Panc1 (cell line): ENCODE measurements at regions not wholly inside any gene's neighbourhood (a gene's known extent, or its start where the extent isn't known, plus 50 kb on each side); places are given as distances from the start of the nearest gene placed in this dataset.

ENCODE experiments used
- ATAC-seq: fragments of 200-7000 bp; cut with Tn5 transposase; 2 replicates; pipeline ENCODE4 v1.9.1; 2020; ENCODE audit warnings: mild to moderate bottlenecking, moderate library complexity
- BruUV-seq: library from RNA; stranded (reverse); fragments of 400-500 nt; replicated peaks from 2 replicates; lab custom pipeline; 2021; lab: Mats Ljungman, UMichigan
- CTCF ChIA-PET: fragments of 300-600 bp; sonication (Branson Sonifier 250); formaldehyde crosslinking; loops from one replicate; lab custom pipeline; 2022; ENCODE audit warnings: antibody characterized with exemption; lab: Charles Lee
- POLR2A ChIA-PET: fragments of 300-600 bp; sonication (Branson Sonifier 250); formaldehyde crosslinking; loops from one replicate; lab custom pipeline; 2022; ENCODE audit warnings: antibody characterized with exemption; lab: Charles Lee
- DNase-seq: peaks from one replicate; pipeline ENCODE4 v3.0.0-alpha.2; 2010; ENCODE audit warnings: low read depth, low spot score
- H3K27ac ChIP-seq: 2 replicates; pipeline ENCODE4 v1.5.1; 2011; ENCODE audit warnings: mild to moderate bottlenecking, low read length, inconsistent platforms
- H3K27me3 ChIP-seq: fragments of 200-500 bp; sonication (Bioruptor generic); 2 replicates; pipeline ENCODE4 v1.6.0; 2014; ENCODE audit warnings: low read length, inconsistent platforms; ENCODE audit not compliant: control insufficient read depth, insufficient read depth
- H3K36me3 ChIP-seq: fragments of 200-500 bp; sonication (Bioruptor generic); 2 replicates; pipeline ENCODE4 v1.5.1; 2014; ENCODE audit warnings: inconsistent platforms, mild to moderate bottlenecking, low read length, moderate library complexity; ENCODE audit not compliant: control insufficient read depth, insufficient read depth
- H3K4me1 ChIP-seq: 2 replicates; pipeline ENCODE4 v1.5.1; 2011; ENCODE audit warnings: inconsistent platforms, mild to moderate bottlenecking, low read length, moderate library complexity; ENCODE audit not compliant: control insufficient read depth, insufficient read depth
- H3K4me3 ChIP-seq, 2 experiments: 2 replicates each; pipeline ENCODE4 v1.5.1; 2011 to 2012; ENCODE audit warnings: low read depth in 2 of 2, low read length in 2 of 2, mild to moderate bottlenecking in 2 of 2, inconsistent platforms in 1 of 2, moderate library complexity in 1 of 2
- H3K9me3 ChIP-seq: fragments of 200-500 bp; sonication (Bioruptor generic); 2 replicates; pipeline ENCODE4 v1.5.1; 2014; ENCODE audit warnings: low read depth, mild to moderate bottlenecking, inconsistent platforms, low read length, moderate library complexity; ENCODE audit not compliant: control insufficient read depth, insufficient read depth
- CTCF ChIP-seq: fragments of 450-650 bp; IDR thresholded peaks from 2 replicates; pipeline ENCODE4 v1.5.1; 2017; ENCODE audit warnings: mild to moderate bottlenecking
- POLR2AphosphoS5 ChIP-seq: IDR thresholded peaks from 2 replicates; pipeline ENCODE4 v1.6.1; 2012; ENCODE audit warnings: mild to moderate bottlenecking, low read depth, low read length, moderate library complexity
- REST ChIP-seq, 2 experiments: IDR thresholded peaks; 2 replicates each; pipeline ENCODE4 v1.6.1; 2011 to 2012; ENCODE audit warnings: low read depth in 2 of 2, control low read depth in 1 of 2, low read length in 1 of 2, mild to moderate bottlenecking in 1 of 2, moderate library complexity in 1 of 2; ENCODE audit not compliant: insufficient read depth in 1 of 2
- SIN3A ChIP-seq: IDR thresholded peaks from 2 replicates; pipeline ENCODE4 v1.6.1; 2012; ENCODE audit warnings: low read depth, mild to moderate bottlenecking, low read length, moderate library complexity, borderline replicate concordance; ENCODE audit not compliant: insufficient read depth
- TCF7L2 ChIP-seq: IDR thresholded peaks from 2 replicates; pipeline ENCODE4 v1.6.1; 2011; ENCODE audit warnings: mild to moderate bottlenecking, low read depth, low read length, inconsistent platforms
- in situ Hi-C: cut with HindIII; loops from 2 replicates; pipeline ENCODE4 v1.10.0; 2016; ENCODE audit warnings: low sequenced_read_pairs, low pct_unique_long_range_greater_than_20kb
- intact Hi-C: fragments of 100-400 bp; cut with micrococcal nuclease; formaldehyde crosslinking; loops from one replicate; pipeline ENCODE4 v1.10.0; 2022; ENCODE audit not compliant: unreplicated experiment

- TF ChIP-seq POLR2AphosphoS5 (no peak), CTCF (no peak), TCF7L2 (no peak), SIN3A (no peak), REST (IDR thresholded peaks at IDR 0.05; ENCODE audit: insufficient read depth in 1 of 2, low read depth in 2 of 2, low read length in 1 of 2) (no peak)
- CTCF ChIA-PET = no interaction called here
- no TSS peak for BruUV-seq
Observed at GRCh38 chr1:14156543-14156942, 441.9 kb upstream of the KAZN start.

GRCh38 chr1:14160781-14161180 is 437.7 kb upstream of the KAZN start:
- Histone ChIP-seq H3K36me3 (no peaks in the 10 kb centered on the region), H3K27ac (no peak overlapping the region), H3K4me1 (no peaks in the 10 kb centered on the region), H3K27me3 (no peaks in the 10 kb centered on the region), H3K4me3 (no peak overlapping the region), H3K9me3 (no peaks in the 10 kb centered on the region)
- POLR2A ChIA-PET = no interaction called here
- CTCF ChIA-PET = no interaction called here
- in situ Hi-C loops (no loop called here), intact Hi-C loops (no loop called here)
- no peak for ATAC-seq
- no TSS peak for BruUV-seq
- no peak for TF ChIP-seq POLR2AphosphoS5
- no peak for TF ChIP-seq SIN3A
- TF ChIP-seq CTCF = no peak
- no peak for TF ChIP-seq TCF7L2
- TF ChIP-seq REST (IDR thresholded peaks at IDR 0.05; ENCODE audit: insufficient read depth in 1 of 2, low read depth in 2 of 2, low read length in 1 of 2) = no peak
- no peak for DNase-seq

More at GRCh38 chr1:14156543-14156942, 441.9 kb upstream of the KAZN start:
- no peak overlapping the region for H3K4me3 ChIP-seq
- no peaks in the 10 kb centered on the region for H3K27me3 ChIP-seq
- H3K36me3 ChIP-seq = no peaks in the 10 kb centered on the region
- H3K9me3 ChIP-seq = no peaks in the 10 kb centered on the region
- in situ Hi-C loops (no loop called here), intact Hi-C loops (no loop called here)
- POLR2A ChIA-PET = interaction anchor here (0.7 kb wide), 1 partner anchor 448 kb away, joined by 15 read pairs; no protein-coding TSS in a partner anchor
- no peaks in the 10 kb centered on the region for H3K4me1 ChIP-seq
- DNase-seq (no peak), ATAC-seq (no peak)
- no peak overlapping the region for H3K27ac ChIP-seq
